Transverse colon (tissue), 3 donors: ENCODE measurements at regions not wholly inside any gene's neighbourhood (a gene's known extent, or its start where the extent isn't known, plus 50 kb on each side); places are given as distances from the start of the nearest gene placed in this dataset.

ENCODE experiments used
- POLR2A ChIP-seq: fragments of 450-650 bp; IDR thresholded peaks from one replicate; pipeline ENCODE4 v1.6.1; 2016; ENCODE audit warnings: antibody characterized with exemption, mild to moderate bottlenecking, moderate library complexity
- TF ChIP-seq, protein P1 (sequence below), 5 experiments: fragments of 200-600 bp in 3 of 5; fragments of 450-650 bp in 2 of 5; sonication (generic) in 3 of 5; IDR thresholded peaks; 1 replicate in 2 of 5; 2 replicates in 3 of 5; pipeline ENCODE4 v1.5.1; 2016 to 2017; ENCODE audit warnings: antibody characterized with exemption in 5 of 5, inconsistent platforms in 3 of 5, mild to moderate bottlenecking in 2 of 5, moderate library complexity in 1 of 5

DNA sequence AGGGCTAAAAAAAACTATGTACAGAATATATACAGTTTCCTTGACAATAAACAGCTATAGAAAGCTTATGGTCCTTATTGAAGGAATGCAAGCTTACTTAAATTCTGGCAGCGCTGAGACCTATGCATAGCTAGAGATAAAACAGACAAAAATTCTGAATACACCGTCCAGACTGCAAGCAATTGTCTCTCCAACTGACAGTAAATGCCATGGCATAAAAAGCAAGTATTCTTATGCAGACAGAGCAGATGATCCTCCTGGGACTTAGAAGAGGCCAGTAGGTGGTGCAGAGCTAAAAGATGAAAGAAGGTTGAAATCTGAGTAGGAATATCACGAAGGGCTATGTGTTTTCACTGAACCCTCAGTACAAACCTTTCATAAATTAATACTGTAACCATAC lies 157.0 kb upstream of the CACNA2D1 start:
- TF ChIP-seq POLR2A = no peak
- TF ChIP-seq, protein P1, sequence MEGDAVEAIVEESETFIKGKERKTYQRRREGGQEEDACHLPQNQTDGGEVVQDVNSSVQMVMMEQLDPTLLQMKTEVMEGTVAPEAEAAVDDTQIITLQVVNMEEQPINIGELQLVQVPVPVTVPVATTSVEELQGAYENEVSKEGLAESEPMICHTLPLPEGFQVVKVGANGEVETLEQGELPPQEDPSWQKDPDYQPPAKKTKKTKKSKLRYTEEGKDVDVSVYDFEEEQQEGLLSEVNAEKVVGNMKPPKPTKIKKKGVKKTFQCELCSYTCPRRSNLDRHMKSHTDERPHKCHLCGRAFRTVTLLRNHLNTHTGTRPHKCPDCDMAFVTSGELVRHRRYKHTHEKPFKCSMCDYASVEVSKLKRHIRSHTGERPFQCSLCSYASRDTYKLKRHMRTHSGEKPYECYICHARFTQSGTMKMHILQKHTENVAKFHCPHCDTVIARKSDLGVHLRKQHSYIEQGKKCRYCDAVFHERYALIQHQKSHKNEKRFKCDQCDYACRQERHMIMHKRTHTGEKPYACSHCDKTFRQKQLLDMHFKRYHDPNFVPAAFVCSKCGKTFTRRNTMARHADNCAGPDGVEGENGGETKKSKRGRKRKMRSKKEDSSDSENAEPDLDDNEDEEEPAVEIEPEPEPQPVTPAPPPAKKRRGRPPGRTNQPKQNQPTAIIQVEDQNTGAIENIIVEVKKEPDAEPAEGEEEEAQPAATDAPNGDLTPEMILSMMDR (IDR thresholded peaks at IDR 0.05) = no peak
